SK-MEL-5 (cell line): ENCODE measurements at regions not wholly inside any gene's neighbourhood (a gene's known extent, or its start where the extent isn't known, plus 50 kb on each side); places are given as distances from the start of the nearest gene placed in this dataset.

Source experiments
- DNase-seq: peaks from one replicate; pipeline ENCODE4 v3.0.0-alpha.2; 2016; ENCODE audit warnings: low read depth, low spot score
- in situ Hi-C: cut with HindIII; loops from 2 replicates; pipeline ENCODE4 v1.10.0; 2016; ENCODE audit warnings: low sequenced_read_pairs, high pct_unique_total_duplicates, low pct_unique_long_range_greater_than_20kb

DNA sequence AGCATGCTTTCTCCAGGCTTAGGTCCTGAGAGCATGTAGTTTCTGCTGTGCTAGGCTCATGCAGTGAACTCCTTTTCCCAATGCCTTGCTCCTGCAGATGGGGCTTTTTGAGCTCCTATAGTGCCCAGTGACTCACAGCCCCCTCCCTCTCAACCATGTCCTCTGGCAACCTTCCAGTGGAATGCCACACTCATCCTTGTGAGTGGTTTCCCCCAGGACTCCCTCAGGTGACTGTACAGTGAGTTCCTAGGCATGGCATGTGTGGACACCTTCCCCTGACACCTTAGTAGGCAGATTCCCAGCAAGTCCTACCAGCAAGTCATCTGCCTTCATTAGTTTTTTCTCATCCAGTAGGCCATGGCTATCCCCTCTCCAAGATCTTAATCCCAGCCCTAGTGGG lies 72.4 kb upstream of the CXCL14 start:
- DNase-seq, result no peak
- in situ Hi-C loops, result no loop called here

DNA sequence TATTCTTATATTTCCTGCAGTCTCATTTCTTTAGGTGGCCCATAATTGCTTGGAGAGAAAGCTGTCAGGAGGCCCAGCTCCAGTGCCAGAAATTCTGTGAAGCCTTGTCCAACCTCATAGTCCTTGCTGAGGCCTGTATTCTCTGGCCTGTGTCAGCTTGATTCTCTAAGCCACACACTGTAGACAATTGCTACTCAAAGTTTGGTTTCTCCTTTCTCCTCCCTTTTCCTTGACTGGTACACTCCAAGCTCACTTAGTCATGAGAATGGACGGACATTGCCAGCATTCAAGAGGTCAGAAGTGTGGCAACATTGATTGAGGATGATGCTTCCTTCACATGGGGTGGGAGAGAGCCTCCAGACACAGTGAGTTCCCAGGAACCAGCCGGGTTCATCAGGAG lies 71.3 kb upstream of the CXCL14 start:
- in situ Hi-C loops, result no loop called here
- no peak for DNase-seq

DNA sequence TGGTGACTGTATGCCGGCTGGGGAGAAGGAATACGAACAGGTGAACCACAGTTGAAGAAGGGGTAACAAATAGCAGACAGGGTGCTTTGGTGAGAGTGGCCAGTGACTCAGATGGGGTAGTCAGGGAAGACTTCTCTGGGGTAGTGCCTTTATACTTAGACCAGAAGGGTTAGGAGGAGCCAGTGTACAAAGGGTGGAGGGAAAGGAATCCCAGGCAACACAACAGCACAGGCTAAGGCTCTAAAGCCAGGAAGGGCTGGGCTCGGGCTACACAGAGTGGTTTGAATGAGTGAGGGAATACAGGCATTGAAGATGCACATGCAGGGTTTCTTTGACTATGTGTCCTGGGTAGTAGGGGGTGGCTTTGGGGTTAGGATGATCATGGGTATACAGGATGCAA lies 70.6 kb upstream of the CXCL14 start:
- in situ Hi-C loops, result no loop called here
- no peak for DNase-seq

DNA sequence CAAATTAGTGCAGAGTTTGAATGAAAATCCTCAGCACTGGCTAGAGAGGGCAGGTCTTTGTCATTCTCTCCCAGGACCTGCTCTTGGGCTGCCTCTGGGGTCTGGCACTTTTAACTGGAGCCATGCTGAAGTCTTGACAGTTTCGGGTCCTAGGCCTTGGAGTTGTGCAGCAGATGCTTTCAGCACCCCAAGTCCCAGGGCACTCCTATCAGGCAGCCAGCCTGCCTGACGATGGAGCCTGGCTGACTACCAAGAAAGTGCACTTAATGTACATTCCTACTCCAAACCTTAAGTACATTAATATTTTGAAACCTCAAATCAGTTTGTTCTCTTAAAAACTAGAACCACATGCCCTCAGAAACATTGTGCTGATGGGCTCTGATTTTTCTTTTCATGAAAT lies 69.3 kb upstream of the CXCL14 start:
- in situ Hi-C loops, result no loop called here
- DNase-seq, result no peak

DNA sequence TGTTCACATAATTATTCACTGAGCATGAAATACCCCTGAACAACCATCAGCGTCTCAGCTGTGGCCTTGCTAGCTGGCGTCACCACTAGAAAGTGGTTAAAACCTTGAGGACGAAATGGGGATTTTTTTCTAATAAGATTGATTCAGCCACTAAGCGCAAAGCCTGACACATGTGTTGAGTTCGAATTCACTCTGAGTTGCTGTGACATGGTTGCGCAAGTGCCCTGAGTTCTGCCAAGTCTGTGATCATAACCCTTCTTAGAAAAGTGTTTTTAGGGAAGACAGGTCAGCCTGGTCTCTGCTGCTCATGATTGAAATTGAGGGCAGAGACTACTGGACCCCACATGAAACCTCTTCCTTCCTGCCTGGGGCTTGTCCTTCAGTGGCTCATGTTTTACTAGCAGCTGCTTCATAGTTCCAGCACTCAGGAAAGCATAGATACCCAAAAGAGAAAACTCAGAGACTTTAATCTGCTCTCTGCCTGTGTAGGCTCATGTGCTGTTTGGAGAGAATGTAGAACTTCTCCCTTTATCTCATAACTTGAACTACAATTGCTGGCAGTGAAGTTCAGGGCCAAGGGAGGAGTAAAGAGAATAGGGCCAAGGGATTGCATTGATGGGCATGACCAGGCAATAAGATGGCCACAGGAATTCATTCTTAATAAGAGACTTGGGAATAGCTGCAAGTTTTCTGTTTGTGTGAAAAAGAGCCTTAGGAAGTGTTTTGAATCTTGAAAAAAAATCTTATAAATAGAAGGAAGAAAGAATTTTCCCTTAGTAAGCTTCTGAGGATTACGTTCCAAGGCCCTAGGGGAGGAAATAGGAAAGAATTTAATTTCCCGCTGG lies 66.8 kb upstream of the CXCL14 start:
- in situ Hi-C loops, result no loop called here
- no peak for DNase-seq

DNA sequence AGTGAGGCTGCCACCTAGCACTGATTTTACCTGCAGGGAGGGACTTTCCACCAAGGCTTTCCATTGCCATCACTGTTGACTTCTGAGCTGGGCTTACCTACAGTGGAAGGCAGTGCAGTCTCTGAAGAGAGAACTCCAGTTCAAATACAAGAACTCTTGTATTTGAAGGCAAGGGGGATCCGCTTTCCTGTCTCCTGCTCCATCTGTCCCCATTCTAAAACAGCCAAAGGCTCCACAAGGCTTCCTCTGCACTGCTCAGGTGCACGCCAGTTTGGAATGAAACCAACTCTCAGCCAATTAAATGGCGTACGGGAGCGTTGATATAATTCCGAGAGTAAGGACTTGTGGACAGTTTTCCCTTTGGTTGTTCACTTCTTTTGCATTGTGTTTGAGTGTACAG lies 66.0 kb upstream of the CXCL14 start:
- in situ Hi-C loops, result no loop called here

DNA sequence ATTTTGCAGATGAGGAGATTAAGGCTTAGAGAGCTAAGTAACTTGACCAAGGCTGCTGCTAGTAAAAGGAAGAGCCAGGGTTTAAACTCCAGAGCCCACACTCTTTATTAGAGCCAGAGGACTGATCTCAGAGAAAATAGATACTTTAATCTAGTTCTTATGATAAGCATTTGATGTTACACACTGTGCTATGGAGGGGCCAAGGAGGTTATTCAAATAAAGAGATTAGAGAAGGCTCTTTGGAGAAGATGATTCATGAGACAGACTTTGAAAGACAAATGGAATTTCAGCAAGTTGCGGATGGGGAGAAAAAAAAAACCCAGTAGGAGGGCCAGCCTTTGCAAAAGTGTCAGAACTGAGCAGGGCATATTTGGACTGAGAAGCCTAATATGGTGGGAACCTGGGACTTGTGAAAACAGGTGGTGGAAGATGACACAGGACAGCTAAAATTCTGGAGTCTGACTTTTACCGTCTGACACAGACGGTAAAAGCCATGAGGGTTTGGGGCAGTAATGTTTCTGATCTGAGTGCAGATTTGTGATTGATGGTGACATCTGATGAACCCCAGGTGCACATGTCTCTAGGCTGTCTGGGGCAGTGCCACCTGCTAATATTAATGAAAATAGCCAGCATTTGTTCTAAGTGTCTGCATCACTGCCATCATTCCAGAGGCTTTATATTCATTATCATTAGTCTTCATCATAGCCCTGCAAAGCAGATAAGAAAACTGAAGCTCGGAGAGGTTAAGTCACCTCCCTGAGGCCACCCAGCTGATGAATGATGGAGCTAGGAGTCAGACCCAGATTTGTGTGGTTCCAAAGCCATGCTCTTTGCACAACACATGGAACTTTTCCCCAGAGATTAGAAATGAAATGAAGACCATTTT lies 65.3 kb upstream of the CXCL14 start:
- no peak for DNase-seq
- in situ Hi-C loops, result no loop called here

More for the DNA sequence above, 66.0 kb upstream of the CXCL14 start:
- DNase-seq, result no peak

DNA sequence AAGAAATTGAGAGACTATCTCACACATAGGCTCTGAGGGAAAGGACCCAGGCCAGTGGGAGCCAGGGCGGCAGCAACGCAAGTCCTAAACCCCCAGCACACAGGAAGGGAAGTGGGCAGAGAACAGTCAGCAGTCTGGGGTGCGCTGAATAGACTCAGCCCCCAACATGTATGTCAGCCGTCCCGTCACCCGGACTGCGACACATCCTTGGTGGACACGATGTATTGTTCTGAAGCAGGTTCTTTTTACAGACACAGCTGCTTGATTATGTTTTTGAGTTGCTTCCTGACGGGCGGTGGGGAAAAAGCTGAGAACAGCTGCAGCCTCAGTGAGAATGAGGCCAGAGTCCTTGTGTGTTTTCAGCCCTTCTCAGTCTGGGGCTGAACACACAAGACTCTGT lies 64.1 kb upstream of the CXCL14 start:
- no peak for DNase-seq
- in situ Hi-C loops, result no loop called here

DNA sequence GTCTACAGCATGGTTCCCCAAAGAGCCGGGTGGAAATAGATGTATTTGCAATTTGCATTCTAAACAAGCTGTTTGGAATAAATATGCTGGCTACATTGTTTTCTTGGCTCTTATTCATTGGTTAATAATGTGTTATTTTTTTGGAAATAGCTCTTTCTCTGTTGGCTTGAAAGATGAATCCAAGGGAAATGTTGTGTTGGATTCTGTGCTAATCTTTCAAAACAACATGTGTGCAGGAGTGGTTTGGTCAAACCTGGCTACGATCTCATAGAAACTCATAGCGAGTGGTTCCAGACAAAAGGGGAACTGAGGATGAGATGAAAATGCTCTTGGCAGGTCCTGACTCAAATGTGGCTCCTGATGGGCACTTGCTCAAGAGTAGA lies 63.7 kb upstream of the CXCL14 start:
- in situ Hi-C loops, result no loop called here
- DNase-seq, result no peak

DNA sequence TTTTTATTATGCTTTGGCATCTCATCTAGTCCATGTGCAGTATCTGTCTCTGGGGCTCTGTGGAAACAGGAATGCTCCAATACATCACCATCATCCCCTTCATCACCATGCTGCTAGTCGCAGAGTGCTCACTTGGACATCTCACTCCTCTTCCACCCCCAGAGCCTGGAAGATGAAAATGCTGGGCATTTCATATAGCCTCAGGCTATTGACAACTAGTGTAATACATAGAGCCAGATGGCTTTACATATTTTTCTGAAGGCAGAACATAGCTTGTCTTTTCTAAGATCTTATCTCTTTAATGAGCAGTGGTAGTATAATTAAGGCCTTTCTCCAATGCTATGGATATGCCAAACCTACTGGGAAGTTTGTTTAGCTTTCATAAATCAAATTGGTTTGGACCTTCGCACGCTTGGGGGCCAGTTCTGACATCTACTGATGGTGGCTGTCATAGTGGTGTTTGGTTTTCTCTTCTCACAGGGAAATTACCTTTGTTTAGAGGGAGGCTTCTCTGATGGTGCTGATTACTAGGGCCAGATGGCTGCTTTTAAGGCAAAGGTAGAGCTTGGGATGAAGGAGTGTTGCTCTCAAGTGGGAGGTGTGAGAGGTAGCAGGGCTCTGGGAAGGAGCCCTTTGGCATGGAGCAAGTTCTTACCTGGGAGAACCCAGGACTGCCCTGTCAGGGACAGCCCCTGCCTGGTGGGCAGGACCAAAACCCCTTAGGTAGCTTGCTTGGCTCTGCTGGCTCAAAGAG lies 63.1 kb upstream of the CXCL14 start:
- DNase-seq, result no peak
- in situ Hi-C loops, result no loop called here

DNA sequence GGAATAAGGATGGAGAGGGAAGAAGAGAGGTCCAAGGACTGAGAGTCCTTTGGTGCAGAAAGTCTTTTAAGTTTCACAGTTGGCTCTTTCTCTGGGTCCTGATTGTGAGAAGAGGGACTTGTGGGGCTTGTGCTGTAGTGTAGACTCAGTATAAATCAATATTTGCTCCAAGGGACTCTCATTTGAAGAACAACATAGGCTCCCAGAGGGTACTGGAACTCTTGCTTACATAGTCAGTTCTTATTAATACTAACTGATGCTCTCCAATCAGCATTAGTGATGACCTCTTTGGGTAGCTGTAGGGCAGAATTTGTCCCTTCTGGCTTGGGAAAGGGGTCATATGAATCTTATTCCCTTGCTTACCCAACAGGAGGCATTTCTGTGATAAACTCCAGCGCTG lies 62.5 kb upstream of the CXCL14 start:
- DNase-seq, result no peak
- in situ Hi-C loops, result no loop called here

DNA sequence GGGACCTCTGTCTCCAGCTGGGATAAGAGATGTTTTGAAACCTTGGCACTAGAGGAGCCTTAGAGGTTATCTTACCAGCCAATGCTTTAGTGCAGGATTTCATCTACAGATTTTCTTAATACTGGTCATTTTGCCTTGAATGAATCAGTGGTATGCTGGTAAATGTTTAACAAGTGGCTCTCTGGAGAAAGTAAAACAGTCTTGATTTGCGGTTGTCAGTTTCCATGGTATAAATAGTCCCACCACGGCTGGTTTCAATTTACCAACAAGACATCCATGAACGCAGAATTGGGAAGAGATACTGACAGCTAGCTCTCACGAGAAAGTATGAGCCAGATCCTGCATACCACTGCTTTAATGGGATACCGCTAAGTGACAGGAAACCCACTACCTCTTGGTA lies 56.7 kb upstream of the CXCL14 start:
- DNase-seq, result no peak
- in situ Hi-C loops, result no loop called here

DNA sequence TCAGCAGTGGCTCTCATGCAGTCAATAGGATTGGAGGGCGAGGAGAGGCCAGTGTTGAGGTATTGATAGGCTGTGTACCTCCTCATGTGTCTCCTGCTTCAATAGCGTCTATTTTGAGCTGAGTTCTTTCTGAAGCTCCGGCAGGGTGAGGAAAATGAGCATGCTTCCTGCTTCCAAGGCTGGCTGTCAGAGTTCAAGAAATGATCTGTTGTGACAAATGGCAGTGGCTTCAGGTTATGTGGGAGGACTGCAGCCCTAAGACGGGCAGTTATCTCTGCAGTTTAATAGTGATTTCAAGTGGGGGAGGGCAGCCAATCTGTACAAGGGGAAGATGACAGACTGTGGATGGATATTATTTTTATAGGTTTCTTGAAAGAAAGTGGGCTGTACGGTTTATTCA lies 54.0 kb upstream of the CXCL14 start:
- in situ Hi-C loops, result no loop called here
- DNase-seq, result no peak

DNA sequence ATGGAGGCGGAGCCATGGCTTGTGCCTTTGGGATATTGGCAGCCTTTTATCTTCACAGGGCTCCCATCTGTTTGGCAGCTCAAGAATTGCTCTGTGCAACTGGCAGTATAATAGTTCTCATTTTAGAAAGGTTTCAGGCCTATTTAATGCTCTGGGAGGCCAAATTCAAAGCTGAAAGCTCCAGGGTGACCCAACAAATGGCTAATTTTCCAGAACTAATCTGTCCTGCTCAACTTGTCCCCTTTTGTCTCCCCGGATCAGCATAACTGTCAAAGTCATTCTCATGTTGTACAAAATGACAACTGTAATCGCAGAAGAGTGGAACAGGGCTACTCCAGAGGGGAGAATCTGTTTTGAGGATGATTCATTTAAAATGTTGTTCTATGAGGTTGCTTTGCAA lies 52.6 kb upstream of the CXCL14 start:
- DNase-seq, result no peak
- in situ Hi-C loops, result no loop called here

DNA sequence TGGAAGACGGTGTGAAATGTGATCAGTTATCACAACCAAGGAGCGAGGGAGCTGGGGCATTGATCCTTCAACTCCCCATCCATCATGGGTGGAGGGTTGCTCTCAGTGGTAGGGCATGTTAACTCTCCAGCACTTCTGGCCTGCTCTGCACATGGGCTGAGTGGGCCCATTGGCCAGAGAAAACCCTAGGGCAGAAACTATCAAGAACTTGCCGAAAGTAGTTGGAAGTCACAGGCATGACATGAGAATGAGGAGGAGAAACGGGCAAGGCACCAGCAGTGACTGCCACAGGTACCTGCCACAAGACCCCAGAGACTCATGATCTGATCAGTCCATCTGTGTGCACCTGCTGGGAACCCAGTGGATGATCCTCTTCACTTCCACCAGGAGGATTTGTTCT lies 50.9 kb upstream of the CXCL14 start:
- in situ Hi-C loops, result no loop called here
- no peak for DNase-seq

DNA sequence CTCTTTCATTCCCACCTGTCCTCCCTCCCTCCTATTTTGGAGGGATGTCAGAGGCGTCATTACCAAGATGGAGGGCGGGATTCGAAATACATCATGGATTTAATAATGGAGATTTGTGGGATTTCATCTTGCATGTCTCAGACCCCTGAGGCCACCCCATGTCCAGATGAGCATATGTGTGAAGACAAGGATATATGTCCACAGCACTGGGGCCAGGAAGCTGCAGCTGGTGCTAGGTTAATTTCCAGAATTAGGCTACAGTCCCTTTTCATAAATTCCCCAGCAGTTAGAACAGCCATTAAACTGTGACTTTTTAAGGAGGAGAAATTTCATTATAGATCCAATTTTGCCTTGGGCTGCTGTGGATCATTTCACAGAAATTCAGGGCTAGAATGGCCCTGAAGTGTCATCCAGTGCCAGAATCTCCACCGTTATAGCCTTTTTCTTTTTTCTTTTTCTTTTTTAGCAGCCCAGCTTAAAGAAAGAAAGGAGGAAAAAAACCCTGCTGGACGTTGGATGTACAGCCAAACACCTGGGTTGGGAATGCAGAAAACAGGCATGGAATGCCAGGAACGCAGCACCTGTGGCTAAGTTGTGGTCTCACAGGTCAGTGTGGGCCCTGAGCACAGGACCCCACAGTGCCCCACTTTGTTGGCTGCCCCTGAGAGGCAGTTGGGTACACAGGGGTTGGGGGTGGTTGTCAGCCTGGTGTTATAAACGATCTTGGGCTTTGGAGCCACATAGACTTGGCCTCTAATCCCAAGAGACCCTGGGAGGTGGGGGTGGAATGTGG lies 50.2 kb upstream of the CXCL14 start:
- DNase-seq, result no peak
- in situ Hi-C loops, result no loop called here
